ENCODE measurements at regions not wholly inside any gene's neighbourhood (a gene's known extent, or its start where the extent isn't known, plus 50 kb on each side); places are given as distances from the start of the nearest gene placed in this dataset.

GRCh38 chr4:166274136-166274761 is 401.2 kb downstream of the TLL1 start:
- no peak for DNase-seq

- no peak for DNase-seq
Measured at GRCh38 chr4:166274775-166275174, 401.7 kb downstream of the TLL1 start.

GRCh38 chr4:166277401-166277800 is 404.4 kb downstream of the TLL1 start:
- DNase-seq: no peak

- DNase-seq: no peak
Measured at GRCh38 chr4:166277853-166278252, 404.8 kb downstream of the TLL1 start.

GRCh38 chr4:166279261-166279660 is 406.2 kb downstream of the TLL1 start:
- peak; percentile 10 for DNase-seq

- no peak for DNase-seq
Measured at GRCh38 chr4:166280642-166281041, 407.6 kb downstream of the TLL1 start.

GRCh38 chr4:166282081-166282770 is 409.2 kb downstream of the TLL1 start:
- no peak for DNase-seq

GRCh38 chr4:166284221-166284620 is 411.2 kb downstream of the TLL1 start:
- DNase-seq: no peak

- DNase-seq: no peak
Measured at GRCh38 chr4:166290426-166290825, 417.4 kb downstream of the TLL1 start.

- DNase-seq: no peak
Measured at GRCh38 chr4:166293556-166293955, 420.5 kb downstream of the TLL1 start.

GRCh38 chr4:166301266-166301665 is 428.2 kb downstream of the TLL1 start:
- DNase-seq: no peak

- no peak for DNase-seq
Measured at GRCh38 chr4:166308647-166309046, 435.6 kb downstream of the TLL1 start.

- DNase-seq: no peak
Measured at GRCh38 chr4:166309286-166309685, 436.2 kb downstream of the TLL1 start.

- no peak for DNase-seq
Measured at GRCh38 chr4:166311169-166311568, 438.1 kb downstream of the TLL1 start.

GRCh38 chr4:166312166-166312565 is 439.1 kb downstream of the TLL1 start:
- no peak for DNase-seq

- no peak for DNase-seq
Measured at GRCh38 chr4:166314902-166315301, 441.9 kb downstream of the TLL1 start.

- no peak for DNase-seq
Measured at GRCh38 chr4:166315721-166316467, 442.9 kb downstream of the TLL1 start.

GRCh38 chr4:166318810-166319525 is 445.9 kb downstream of the TLL1 start:
- DNase-seq: no peak

GRCh38 chr4:166323250-166323649 is 450.2 kb downstream of the TLL1 start:
- DNase-seq: no peak

GRCh38 chr4:166324321-166324720 is 451.3 kb downstream of the TLL1 start:
- no peak for DNase-seq

- no peak for DNase-seq
Measured at GRCh38 chr4:166335256-166335938, 462.4 kb downstream of the TLL1 start.

GRCh38 chr4:166341992-166342391 is 469.0 kb downstream of the TLL1 start:
- DNase-seq: no peak

- DNase-seq: no peak
Measured at GRCh38 chr4:166363198-166363597, 490.2 kb downstream of the TLL1 start.
